Heart left ventricle (tissue), 13 donors: ENCODE measurements at regions not wholly inside any gene's neighbourhood (a gene's known extent, or its start where the extent isn't known, plus 50 kb on each side); places are given as distances from the start of the nearest gene placed in this dataset.
"Not testable (repeated sequence)": the region's sequence is repeated elsewhere in the genome, so short reads cannot be mapped to it uniquely, and the experiment has no call there.

ENCODE experiments used
- CTCF ChIP-seq, 12 donors: fragments of 200-600 bp; sonication (generic) in 4 of 12; IDR thresholded peaks; one replicate each; pipeline versions ENCODE4 v1.5.0 to v1.8.0; 2018 to 2022; ENCODE audit warnings: antibody characterized with exemption in 12 of 12, mild to moderate bottlenecking in 5 of 12
- POLR2A ChIP-seq, 2 donors: fragments of 450-650 bp; IDR thresholded peaks; one replicate each; pipeline ENCODE4 v1.6.1; 2017; ENCODE audit warnings: antibody characterized with exemption in 2 of 2, mild to moderate bottlenecking in 2 of 2, moderate library complexity in 2 of 2
- donor health status: ischemic (EF 13 %, LVEDD 7.1; RV severe dilation, severe dysfunction).
- donor health status: DM: no; HTN: yes; CAD: no.
- donor health status: DM: no; HTN: no; CAD: no.
- donor health status: ischemic (EF 25% LVEDD 6.9; RV normal size, moderate dysfunction).
- donor health status: ischemic (EF 25% LVEDD 5.7; RV mildly dilated, moderate dysfunction).
- donor health status: ischemic (EF 35%, LVEDD 5.7; RV mildly dilated, moderate dysfunction).
- donor health status: nonischemic (EF 11% LVEDD 7.7; RV severe dilation, severe dysfunction).
- donor health status: DM: yes; HTN: yes; CAD: no.
- donor health status: PGD.
- donor health status: ischemic (EF 29% LVEDD 5.4; RV normal size, mild dysfunction).
- donor health status: nonischemic (EF 23%, LVEDD 6.1; RV moderate dilation, normal function).

DNA sequence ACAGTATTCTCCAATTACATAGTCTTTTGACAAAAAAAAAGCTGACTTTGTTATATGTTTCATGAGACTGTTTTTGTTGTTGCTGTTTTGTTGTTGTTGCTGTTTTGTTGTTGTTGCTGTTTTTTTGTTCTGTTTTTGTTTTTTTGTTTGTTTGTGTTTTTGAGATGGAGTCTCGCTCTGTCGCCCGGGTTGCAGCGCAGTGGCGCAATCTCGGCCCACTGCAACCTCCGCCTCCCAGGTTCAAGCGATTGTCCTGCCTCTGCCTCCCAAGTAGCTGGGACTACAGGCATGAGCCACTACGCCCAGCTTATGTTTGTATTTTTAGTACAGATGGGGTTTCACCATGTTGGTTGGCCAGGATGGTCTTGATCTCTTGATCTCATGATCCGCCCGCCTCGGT, 182.8 kb upstream of the NOL4 start:
- TF ChIP-seq CTCF, POLR2A (IDR thresholded peaks at IDR 0.05): not testable (repeated sequence)
